ENCODE measurements at regions not wholly inside any gene's neighbourhood (a gene's known extent, or its start where the extent isn't known, plus 50 kb on each side); places are given as distances from the start of the nearest gene placed in this dataset.

GRCh38 chrX:25226151-25226550, 210.4 kb upstream of the ARX start:
- no peaks in the 10 kb centered on the region for H3K36me3 ChIP-seq
- DNase-seq: no peak
- TF ChIP-seq CTCF (IDR thresholded peaks at IDR 0.05) (no peak), POLR2A (IDR thresholded peaks at IDR 0.05) (no peak)
- H3K27ac ChIP-seq: no peak overlapping the region
- no peaks in the 10 kb centered on the region for H3K9me3 ChIP-seq
- H3K27me3 ChIP-seq: no peaks in the 10 kb centered on the region
- no peaks in the 10 kb centered on the region for H3K4me1 ChIP-seq
- no peak overlapping the region for H3K4me3 ChIP-seq

GRCh38 chrX:25219480-25219879, 203.7 kb upstream of the ARX start:
- no peak overlapping the region for H3K27ac ChIP-seq
- no peak for DNase-seq
- no peaks in the 10 kb centered on the region for H3K9me3 ChIP-seq
- H3K4me3 ChIP-seq: no peak overlapping the region
- H3K4me1 ChIP-seq: no peaks in the 10 kb centered on the region
- no peaks in the 10 kb centered on the region for H3K27me3 ChIP-seq
- no peaks in the 10 kb centered on the region for H3K36me3 ChIP-seq
- TF ChIP-seq POLR2A (IDR thresholded peaks at IDR 0.05): no peak
- TF ChIP-seq CTCF (IDR thresholded peaks at IDR 0.05): no peak

- Histone ChIP-seq H3K27ac (no peak overlapping the region), H3K36me3 (no peaks in the 10 kb centered on the region), H3K4me3 (no peak overlapping the region), H3K27me3 (no peaks in the 10 kb centered on the region), H3K9me3 (no peaks in the 10 kb centered on the region), H3K4me1 (no peaks in the 10 kb centered on the region)
- no peak for DNase-seq
- TF ChIP-seq CTCF (IDR thresholded peaks at IDR 0.05): no peak
- no peak for TF ChIP-seq POLR2A (IDR thresholded peaks at IDR 0.05)
Observed at GRCh38 chrX:25213611-25214010, 197.8 kb upstream of the ARX start.

- H3K4me1 ChIP-seq: no peaks in the 10 kb centered on the region
- H3K4me3 ChIP-seq: no peak overlapping the region
- no peaks in the 10 kb centered on the region for H3K9me3 ChIP-seq
- TF ChIP-seq POLR2A (IDR thresholded peaks at IDR 0.05): no peak
- no peak for TF ChIP-seq CTCF (IDR thresholded peaks at IDR 0.05)
- no peak for DNase-seq
- no peaks in the 10 kb centered on the region for H3K27me3 ChIP-seq
- no peak overlapping the region for H3K27ac ChIP-seq
- no peaks in the 10 kb centered on the region for H3K36me3 ChIP-seq
Observed at GRCh38 chrX:25207803-25208475, 192.2 kb upstream of the ARX start.

- DNase-seq: no peak
- Histone ChIP-seq H3K27me3 (no peaks in the 10 kb centered on the region), H3K36me3 (no peaks in the 10 kb centered on the region), H3K4me3 (no peak overlapping the region), H3K27ac (no peak overlapping the region), H3K4me1 (no peaks in the 10 kb centered on the region), H3K9me3 (no peaks in the 10 kb centered on the region)
- TF ChIP-seq POLR2A (IDR thresholded peaks at IDR 0.05): no peak
Observed at GRCh38 chrX:25206778-25207177, 191.0 kb upstream of the ARX start.

GRCh38 chrX:25204182-25204581, 188.4 kb upstream of the ARX start:
- TF ChIP-seq CTCF (IDR thresholded peaks at IDR 0.05) (no peak), POLR2A (IDR thresholded peaks at IDR 0.05) (no peak)
- DNase-seq: no peak
- Histone ChIP-seq H3K27me3 (no peaks in the 10 kb centered on the region), H3K36me3 (no peaks in the 10 kb centered on the region), H3K4me1 (no peaks in the 10 kb centered on the region), H3K4me3 (no peak overlapping the region), H3K9me3 (no peaks in the 10 kb centered on the region), H3K27ac (no peak overlapping the region)
